Hepatocyte (in vitro differentiated cells): ENCODE measurements at regions not wholly inside any gene's neighbourhood (a gene's known extent, or its start where the extent isn't known, plus 50 kb on each side); places are given as distances from the start of the nearest gene placed in this dataset.

ENCODE experiments used
- CTCF ChIP-seq: fragments of 200-600 bp; sonication (generic); IDR thresholded peaks from 2 replicates; pipeline ENCODE4 v1.5.1; 2016; ENCODE audit warnings: antibody characterized with exemption, mild to moderate bottlenecking; ENCODE audit not compliant: poor library complexity
- EZH2phosphoT487 ChIP-seq: fragments of 200-600 bp; sonication (generic); IDR thresholded peaks from one replicate; pipeline ENCODE4 v1.6.1; 2018; ENCODE audit warnings: antibody characterized with exemption, mild to moderate bottlenecking, low read depth, moderate library complexity; ENCODE audit not compliant: unreplicated experiment, severe bottlenecking

GRCh38 chr3:18179521-18179920, 245.6 kb downstream of the SATB1 start:
- TF ChIP-seq EZH2phosphoT487 (no peak), CTCF (no peak)
